IgD-negative memory B cell (primary cell): ENCODE measurements at regions not wholly inside any gene's neighbourhood (a gene's known extent, or its start where the extent isn't known, plus 50 kb on each side); places are given as distances from the start of the nearest gene placed in this dataset.
A peak's percentile ranks its signal among the peaks of the same experiment; 100 is the strongest.

ENCODE experiments used
- H3K27ac Mint-ChIP-seq, 3 donors: one replicate each; pipeline ENCODE4 v1.8.0; 2020 to 2022; ENCODE audit warnings: mild to moderate bottlenecking in 3 of 3, mixed read lengths in 3 of 3, moderate library complexity in 1 of 3
- H3K27me3 Mint-ChIP-seq: one replicate; pipeline ENCODE4 v1.8.0; 2021; ENCODE audit warnings: mixed read lengths
- H3K36me3 Mint-ChIP-seq: one replicate; pipeline ENCODE4 v1.8.0; 2020; ENCODE audit warnings: mild to moderate bottlenecking, mixed read lengths
- H3K4me1 Mint-ChIP-seq, 3 donors: one replicate each; pipeline ENCODE4 v1.8.0; 2020 to 2022; ENCODE audit warnings: mixed read lengths in 3 of 3, mild to moderate bottlenecking in 1 of 3
- H3K4me3 Mint-ChIP-seq, 4 donors: one replicate each; pipeline ENCODE4 v1.8.0; 2020 to 2022; ENCODE audit warnings: mild to moderate bottlenecking in 4 of 4, mixed read lengths in 4 of 4, moderate library complexity in 3 of 4
- H3K9me3 Mint-ChIP-seq, 3 donors: one replicate each; pipeline ENCODE4 v1.8.0; 2020 to 2021; ENCODE audit warnings: mixed read lengths in 3 of 3, mild to moderate bottlenecking in 1 of 3

DNA sequence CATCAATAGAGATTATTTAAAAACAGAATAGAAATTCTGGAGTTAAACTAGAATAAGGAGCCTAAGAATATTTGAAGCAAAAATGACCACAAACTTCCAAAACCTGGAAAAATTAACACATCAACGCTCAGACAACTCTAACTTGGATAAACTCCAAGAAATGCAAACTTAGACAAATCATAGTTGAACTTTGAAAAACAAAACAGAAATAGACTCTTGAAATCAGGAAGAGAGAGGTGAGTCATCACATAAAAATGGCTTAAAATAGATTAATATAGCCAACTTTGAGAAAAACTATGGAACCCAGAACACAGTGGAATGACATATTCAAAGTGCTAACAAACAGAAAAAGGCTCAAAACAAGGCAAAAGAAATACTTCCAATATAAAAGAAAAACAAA is 974.2 kb downstream of the JRKL start:
- H3K9me3 Mint-ChIP-seq: peaks cover 5 to 10% (median 6%) of the 10 kb centered on the region in 3 donors
- no peak overlapping the region for H3K4me3 Mint-ChIP-seq
- peaks cover 2% of the 10 kb centered on the region for H3K36me3 Mint-ChIP-seq
- peak overlapping the region in 1 of 3 donors; percentile 86 for H3K27ac Mint-ChIP-seq
- H3K27me3 Mint-ChIP-seq: no peaks in the 10 kb centered on the region
- no peaks in the 10 kb centered on the region for H3K4me1 Mint-ChIP-seq

GRCh38 chr11:97367406-97368083 is 977.7 kb downstream of the JRKL start:
- peaks cover 9 to 13% (median 9%) of the 10 kb centered on the region in 3 donors for H3K9me3 Mint-ChIP-seq

DNA sequence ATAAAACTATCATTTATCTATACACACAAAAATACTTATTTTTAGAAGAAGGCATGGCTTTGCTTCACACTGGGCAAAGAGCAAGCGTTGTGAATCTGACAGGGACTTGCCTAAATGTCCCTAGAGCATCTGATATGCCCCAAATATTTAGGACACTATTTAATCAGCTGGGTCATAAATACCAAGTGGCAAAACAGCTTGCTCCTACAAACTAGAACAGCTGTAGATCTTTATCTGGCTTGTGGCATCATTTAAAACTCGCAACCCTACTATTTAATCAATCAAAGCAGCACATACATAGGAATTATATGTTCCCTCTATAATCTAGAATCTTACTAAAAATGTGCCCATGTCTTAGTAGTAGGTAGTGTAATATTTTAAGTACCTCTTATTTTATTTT is 999.5 kb downstream of the JRKL start:
- peaks cover 3 to 33% (median 4%) of the 10 kb centered on the region in 3 donors for H3K9me3 Mint-ChIP-seq
- no peaks in the 10 kb centered on the region for H3K36me3 Mint-ChIP-seq
- no peaks in the 10 kb centered on the region for H3K4me1 Mint-ChIP-seq
- no peaks in the 10 kb centered on the region for H3K27me3 Mint-ChIP-seq
- H3K4me3 Mint-ChIP-seq: no peak overlapping the region
- H3K27ac Mint-ChIP-seq: no peak overlapping the region

More at GRCh38 chr11:97367406-97368083, 977.7 kb downstream of the JRKL start:
- Mint-ChIP-seq H3K27ac (no peak overlapping the region), H3K4me3 (peak overlapping the region in 1 of 4 donors; percentile 5), H3K36me3 (peaks cover 2% of the 10 kb centered on the region), H3K4me1 (no peaks in the 10 kb centered on the region), H3K27me3 (no peaks in the 10 kb centered on the region)

- no peaks in the 10 kb centered on the region for H3K4me1 Mint-ChIP-seq
- peaks cover 2% of the 10 kb centered on the region for H3K36me3 Mint-ChIP-seq
- no peak overlapping the region for H3K27ac Mint-ChIP-seq
- no peaks in the 10 kb centered on the region for H3K27me3 Mint-ChIP-seq
- H3K4me3 Mint-ChIP-seq: no peak overlapping the region
- peaks cover 2 to 8% (median 4%) of the 10 kb centered on the region in 3 donors for H3K9me3 Mint-ChIP-seq
These were observed 1008.4 kb downstream of the JRKL start for GRCh38 chr11:97398246-97398645.

DNA sequence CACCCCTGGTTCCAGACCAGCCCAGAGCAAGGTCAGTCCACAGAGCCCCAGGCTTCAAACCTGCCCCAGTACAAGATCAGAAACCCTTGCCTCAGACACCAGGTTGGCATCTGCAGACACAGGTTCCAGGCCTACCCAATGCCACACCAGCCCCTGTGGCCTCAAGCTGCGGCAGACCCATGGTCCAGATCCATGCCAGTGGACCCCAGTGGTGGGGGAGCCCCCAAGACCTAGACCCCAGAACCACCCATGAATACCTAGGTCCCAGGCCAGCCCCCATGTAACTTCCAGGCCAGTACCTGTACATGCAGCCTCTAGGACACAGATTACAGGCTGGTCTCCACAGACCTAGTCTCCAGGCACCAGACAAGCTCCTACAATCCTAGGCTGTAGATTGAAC is 1019.3 kb downstream of the JRKL start:
- peaks cover 4 to 10% (median 10%) of the 10 kb centered on the region in 3 donors for H3K9me3 Mint-ChIP-seq
- H3K27me3 Mint-ChIP-seq: no peaks in the 10 kb centered on the region
- H3K27ac Mint-ChIP-seq: no peak overlapping the region
- H3K36me3 Mint-ChIP-seq: no peaks in the 10 kb centered on the region
- no peak overlapping the region for H3K4me3 Mint-ChIP-seq
- no peaks in the 10 kb centered on the region for H3K4me1 Mint-ChIP-seq

- H3K4me3 Mint-ChIP-seq: no peak overlapping the region
- no peak overlapping the region for H3K27ac Mint-ChIP-seq
- no peaks in the 10 kb centered on the region for H3K36me3 Mint-ChIP-seq
- H3K9me3 Mint-ChIP-seq: peaks cover 5 to 11% (median 9%) of the 10 kb centered on the region in 3 donors
- H3K4me1 Mint-ChIP-seq: no peaks in the 10 kb centered on the region
- H3K27me3 Mint-ChIP-seq: no peaks in the 10 kb centered on the region
These were observed 1025.0 kb downstream of the JRKL start for GRCh38 chr11:97414801-97415200.

- H3K36me3 Mint-ChIP-seq: no peaks in the 10 kb centered on the region
- H3K9me3 Mint-ChIP-seq: peaks cover 0 to 10% (median 4%) of the 10 kb centered on the region in 3 donors
- no peak overlapping the region for H3K4me3 Mint-ChIP-seq
- no peaks in the 10 kb centered on the region for H3K27me3 Mint-ChIP-seq
- H3K27ac Mint-ChIP-seq: no peak overlapping the region
- H3K4me1 Mint-ChIP-seq: no peaks in the 10 kb centered on the region
These were observed 1029.9 kb downstream of the JRKL start for GRCh38 chr11:97419729-97420128.

DNA sequence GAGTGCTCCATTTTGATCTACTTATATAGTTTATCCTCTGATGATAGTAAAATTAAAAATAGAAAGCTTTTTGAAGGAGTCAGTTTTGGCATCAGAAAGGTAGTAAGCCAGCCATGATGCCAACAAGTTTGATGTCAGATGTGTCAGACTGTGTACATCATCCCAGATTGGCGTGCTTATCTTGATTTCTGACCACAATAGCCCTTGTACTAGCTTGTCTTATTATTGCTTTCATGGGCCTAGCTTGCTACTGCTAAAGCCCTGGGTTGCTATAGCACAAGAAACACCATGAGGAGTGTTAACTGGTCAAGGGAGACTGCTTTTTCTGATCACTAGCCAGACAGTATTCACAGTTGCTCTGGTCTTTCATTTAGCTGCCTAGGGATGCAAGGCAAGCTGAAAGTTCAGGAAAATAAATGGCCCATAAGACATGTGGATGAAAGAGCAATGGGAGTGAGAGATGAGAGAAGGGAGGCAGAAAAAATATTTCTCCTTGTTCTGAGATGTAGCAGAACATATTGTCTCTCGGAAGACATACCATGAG is 1038.5 kb downstream of the JRKL start:
- H3K4me1 Mint-ChIP-seq: no peaks in the 10 kb centered on the region
- H3K36me3 Mint-ChIP-seq: no peaks in the 10 kb centered on the region

GRCh38 chr11:97430877-97431276 is 1041.1 kb downstream of the JRKL start:
- no peaks in the 10 kb centered on the region for H3K27me3 Mint-ChIP-seq
- H3K4me3 Mint-ChIP-seq: no peak overlapping the region
- H3K9me3 Mint-ChIP-seq: peaks cover 0 to 4% (median 2%) of the 10 kb centered on the region in 3 donors
- H3K4me1 Mint-ChIP-seq: no peaks in the 10 kb centered on the region
- no peak overlapping the region for H3K27ac Mint-ChIP-seq
- H3K36me3 Mint-ChIP-seq: no peaks in the 10 kb centered on the region

More for the DNA sequence above, 1038.5 kb downstream of the JRKL start:
- Mint-ChIP-seq H3K9me3 (peaks cover 0 to 4% (median 0%) of the 10 kb centered on the region in 3 donors), H3K27me3 (no peaks in the 10 kb centered on the region), H3K27ac (no peak overlapping the region), H3K4me3 (no peak overlapping the region)

DNA sequence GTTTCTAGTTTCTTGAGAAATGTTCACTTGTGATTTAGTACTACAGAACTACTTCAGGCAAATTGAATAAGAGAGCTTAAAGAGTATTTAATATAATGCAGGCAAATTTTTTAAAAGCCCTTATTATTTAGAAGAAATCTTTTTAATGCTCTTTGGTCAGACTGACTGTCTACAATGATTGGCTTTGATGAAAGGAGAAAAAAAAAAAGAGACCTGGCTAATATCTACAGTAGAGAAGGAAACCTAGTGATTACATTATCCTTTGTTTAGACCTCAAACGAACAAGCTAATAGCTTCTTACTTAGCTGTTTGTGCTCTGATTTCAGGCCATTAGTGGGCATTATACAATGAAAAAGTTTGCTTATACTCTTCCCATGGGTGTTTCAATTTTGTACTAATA is 1043.1 kb downstream of the JRKL start:
- Mint-ChIP-seq H3K4me1 (no peaks in the 10 kb centered on the region), H3K36me3 (no peaks in the 10 kb centered on the region), H3K9me3 (peaks cover 0 to 4% (median 2%) of the 10 kb centered on the region in 3 donors), H3K27me3 (no peaks in the 10 kb centered on the region), H3K27ac (no peak overlapping the region), H3K4me3 (no peak overlapping the region)

DNA sequence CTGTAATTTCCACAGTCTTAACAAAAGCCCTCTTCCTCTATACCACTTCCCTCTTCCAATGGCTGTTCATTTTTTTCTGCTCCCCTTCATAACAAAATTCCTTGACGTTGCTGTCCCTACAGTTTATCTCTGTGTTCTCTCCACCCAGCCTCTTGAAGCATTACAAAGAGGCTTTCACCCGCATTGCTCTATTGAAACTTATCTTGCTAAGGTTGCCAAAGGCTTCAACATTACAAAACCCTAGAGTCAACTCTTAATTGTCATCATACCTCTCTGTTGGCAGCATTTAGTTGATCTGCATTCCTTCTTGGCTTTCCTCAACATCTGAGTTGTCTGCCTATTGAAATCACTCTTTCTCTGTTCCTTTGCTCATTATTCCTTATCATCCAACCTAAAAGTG is 1055.7 kb downstream of the JRKL start:
- no peaks in the 10 kb centered on the region for H3K4me1 Mint-ChIP-seq
- H3K27ac Mint-ChIP-seq: no peak overlapping the region
- H3K9me3 Mint-ChIP-seq: peaks cover 2 to 15% (median 2%) of the 10 kb centered on the region in 3 donors
- no peaks in the 10 kb centered on the region for H3K36me3 Mint-ChIP-seq
- no peak overlapping the region for H3K4me3 Mint-ChIP-seq
- H3K27me3 Mint-ChIP-seq: no peaks in the 10 kb centered on the region

DNA sequence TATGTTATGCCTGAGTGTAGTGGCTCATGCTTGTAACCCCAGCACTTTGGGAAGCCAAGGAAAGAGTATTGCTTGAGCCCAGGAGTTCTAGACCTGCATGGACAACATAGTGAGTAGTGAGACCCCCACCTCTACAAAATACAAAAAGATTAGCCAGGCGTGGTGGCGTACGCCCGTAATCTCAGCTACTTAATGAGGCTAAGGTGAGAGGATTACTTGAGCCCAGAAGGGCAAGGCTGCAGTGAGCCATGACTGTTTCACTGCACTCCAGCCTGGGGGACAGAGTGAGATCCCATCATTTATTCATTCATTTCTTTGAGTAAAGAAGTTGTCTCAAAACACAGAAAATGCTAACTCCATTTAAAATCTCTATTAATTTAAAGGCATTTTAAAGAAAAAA is 1061.6 kb downstream of the JRKL start:
- no peak overlapping the region for H3K4me3 Mint-ChIP-seq
- H3K9me3 Mint-ChIP-seq: peaks cover 2 to 25% (median 5%) of the 10 kb centered on the region in 3 donors
- H3K4me1 Mint-ChIP-seq: no peaks in the 10 kb centered on the region
- no peaks in the 10 kb centered on the region for H3K27me3 Mint-ChIP-seq
- H3K36me3 Mint-ChIP-seq: no peaks in the 10 kb centered on the region
- no peak overlapping the region for H3K27ac Mint-ChIP-seq

DNA sequence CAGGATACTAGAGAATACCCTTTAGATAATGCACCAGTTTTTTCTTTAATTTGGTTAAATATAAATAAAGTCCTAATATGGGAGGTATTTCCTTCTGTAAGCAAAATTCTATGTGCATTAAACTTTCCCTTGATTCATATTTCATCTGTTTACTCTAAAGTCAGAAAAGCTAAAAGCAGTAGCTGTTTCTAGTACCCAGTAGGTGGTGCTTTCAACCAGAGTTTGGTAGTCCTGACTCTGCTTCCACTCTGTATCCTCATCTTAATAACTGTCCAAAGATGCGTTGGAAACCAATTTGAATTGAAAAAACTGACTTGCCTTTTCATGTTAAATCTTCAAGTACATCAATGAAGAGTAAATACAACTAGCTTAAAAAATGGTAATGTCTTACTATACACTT is 1065.2 kb downstream of the JRKL start:
- Mint-ChIP-seq H3K27ac (no peak overlapping the region), H3K4me1 (no peaks in the 10 kb centered on the region), H3K4me3 (no peak overlapping the region), H3K9me3 (peaks cover 2 to 26% (median 5%) of the 10 kb centered on the region in 3 donors), H3K27me3 (no peaks in the 10 kb centered on the region), H3K36me3 (no peaks in the 10 kb centered on the region)

DNA sequence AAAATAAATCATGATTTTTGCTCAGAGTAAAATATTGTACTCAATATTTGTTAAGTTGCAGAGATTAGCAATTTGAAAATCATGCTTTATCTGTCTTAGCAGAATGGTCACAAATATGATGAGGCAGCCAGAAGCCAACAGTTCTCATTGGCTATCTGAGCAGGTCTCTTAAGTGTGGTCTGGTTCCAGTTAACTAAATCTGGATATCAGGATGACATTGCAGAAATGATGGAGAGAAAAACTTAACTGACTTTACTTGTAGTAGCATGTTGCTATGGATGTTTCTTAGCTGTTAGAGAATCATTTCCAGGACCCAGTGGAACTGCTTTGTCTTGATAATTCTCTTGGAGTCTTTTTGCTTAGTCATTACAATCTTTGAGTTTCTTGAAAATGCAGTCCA is 1070.3 kb downstream of the JRKL start:
- no peaks in the 10 kb centered on the region for H3K27me3 Mint-ChIP-seq
- peaks cover 6 to 21% (median 7%) of the 10 kb centered on the region in 3 donors for H3K9me3 Mint-ChIP-seq
- H3K27ac Mint-ChIP-seq: no peak overlapping the region
- H3K4me3 Mint-ChIP-seq: no peak overlapping the region
- H3K4me1 Mint-ChIP-seq: no peaks in the 10 kb centered on the region
- no peaks in the 10 kb centered on the region for H3K36me3 Mint-ChIP-seq

DNA sequence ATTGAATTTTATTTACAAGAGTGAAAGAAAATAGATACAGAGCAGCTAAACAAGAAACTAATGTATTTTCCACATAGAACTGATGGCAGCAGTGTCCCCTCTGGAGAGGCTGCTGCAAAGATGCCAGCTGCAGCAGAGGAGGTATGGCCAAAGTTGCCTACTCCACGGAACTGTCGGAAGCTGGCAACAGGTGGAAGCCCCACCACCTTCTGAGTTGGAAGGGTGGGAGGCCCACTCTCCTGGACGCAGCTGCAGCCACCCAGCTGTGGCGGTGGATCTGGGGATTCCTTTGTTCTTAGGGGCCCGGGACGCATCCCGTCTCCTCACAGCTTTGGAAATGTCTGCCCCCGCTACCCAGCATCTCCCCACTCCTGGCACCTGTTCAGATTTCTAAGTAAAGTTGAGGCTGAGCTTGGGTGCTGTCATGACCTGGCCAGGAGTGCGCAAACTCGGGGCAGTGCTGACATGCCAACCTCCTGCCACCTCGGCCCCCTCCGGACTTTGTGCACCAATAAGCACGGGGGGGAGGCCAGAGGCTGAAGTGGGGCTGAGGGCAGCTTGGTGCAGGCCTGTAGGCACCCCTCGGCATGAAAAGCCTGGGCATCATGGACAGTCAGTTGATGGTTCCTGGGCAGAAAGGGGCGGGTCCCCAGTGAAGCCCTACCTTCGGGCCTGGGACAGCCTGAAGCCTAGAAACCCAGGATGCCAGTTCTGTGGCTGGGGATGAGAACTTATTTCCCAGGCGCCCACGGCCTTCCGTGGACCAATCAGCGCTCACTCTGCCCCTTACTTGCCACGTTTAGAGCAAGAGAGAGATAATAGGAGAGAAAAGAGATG is 1071.4 kb downstream of the JRKL start:
- Mint-ChIP-seq H3K36me3 (no peaks in the 10 kb centered on the region), H3K4me1 (no peaks in the 10 kb centered on the region), H3K4me3 (no peak overlapping the region), H3K9me3 (peaks cover 6 to 18% (median 7%) of the 10 kb centered on the region in 3 donors), H3K27ac (no peak overlapping the region), H3K27me3 (no peaks in the 10 kb centered on the region)
